ENCODE measurements at regions not wholly inside any gene's neighbourhood (a gene's known extent, or its start where the extent isn't known, plus 50 kb on each side); places are given as distances from the start of the nearest gene placed in this dataset.

DNA sequence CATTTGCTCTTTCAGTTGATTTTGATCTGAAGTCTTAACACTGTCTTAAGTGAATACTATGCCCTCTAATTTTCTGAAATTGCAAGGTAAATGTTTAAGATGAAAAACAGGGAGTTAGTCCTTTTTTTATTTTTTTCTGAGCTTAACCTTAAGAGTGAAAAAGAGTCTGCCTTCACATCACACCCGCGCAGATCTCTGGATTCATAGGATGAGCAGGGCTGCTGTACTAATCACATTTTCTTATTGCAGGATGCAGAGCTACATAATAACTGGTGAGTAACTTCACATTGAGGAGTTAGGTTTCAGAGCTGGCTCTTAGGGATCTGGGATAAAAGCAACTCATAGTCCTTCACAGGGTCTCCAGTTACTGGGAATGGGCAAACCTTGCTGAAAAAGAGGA lies 188.7 kb upstream of the ATP1B1 start:
- DNase-seq (ENCODE audit: low read depth in 2 of 2): no peak

DNA sequence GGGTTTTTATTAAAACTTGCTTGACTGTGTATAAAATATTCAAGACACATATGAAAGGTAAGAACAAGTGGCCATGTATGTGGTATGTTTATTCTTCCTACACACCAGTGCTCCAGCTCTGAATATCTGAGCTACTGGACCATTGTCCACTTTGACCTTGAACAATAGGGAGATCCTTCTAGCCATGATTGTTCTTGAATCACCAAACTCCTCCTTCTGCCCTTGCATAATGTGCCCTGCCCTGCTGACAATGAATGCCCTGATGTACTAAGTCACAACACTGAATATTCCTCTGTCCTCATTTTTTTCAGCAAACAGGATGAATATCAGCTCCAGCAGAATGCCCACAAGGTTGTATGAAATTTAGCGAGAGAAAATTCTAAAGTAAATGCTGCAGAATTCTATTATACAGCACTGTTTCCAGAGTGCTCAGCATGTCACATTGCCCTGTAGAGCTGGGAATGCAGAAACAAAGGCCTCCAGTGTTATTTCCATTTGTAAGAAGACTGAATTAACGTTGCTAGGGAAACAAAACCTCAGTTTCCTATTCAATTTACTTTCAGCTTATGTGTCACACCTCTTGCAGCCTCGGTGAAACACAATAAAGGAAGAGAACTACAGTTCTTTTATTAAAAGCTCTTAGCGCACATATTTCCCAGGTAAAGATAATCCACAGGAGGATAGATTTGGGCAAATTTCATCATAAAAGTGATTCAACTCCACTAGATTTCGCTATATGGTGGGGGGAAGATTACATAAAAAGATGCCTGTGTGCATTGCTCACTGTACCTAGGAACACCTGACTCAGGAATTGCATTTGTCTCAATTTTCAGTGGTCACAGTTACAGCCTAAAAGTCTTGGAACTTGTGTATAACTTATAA lies 187.4 kb upstream of the ATP1B1 start:
- DNase-seq (ENCODE audit: low read depth in 2 of 2): no peak

DNA sequence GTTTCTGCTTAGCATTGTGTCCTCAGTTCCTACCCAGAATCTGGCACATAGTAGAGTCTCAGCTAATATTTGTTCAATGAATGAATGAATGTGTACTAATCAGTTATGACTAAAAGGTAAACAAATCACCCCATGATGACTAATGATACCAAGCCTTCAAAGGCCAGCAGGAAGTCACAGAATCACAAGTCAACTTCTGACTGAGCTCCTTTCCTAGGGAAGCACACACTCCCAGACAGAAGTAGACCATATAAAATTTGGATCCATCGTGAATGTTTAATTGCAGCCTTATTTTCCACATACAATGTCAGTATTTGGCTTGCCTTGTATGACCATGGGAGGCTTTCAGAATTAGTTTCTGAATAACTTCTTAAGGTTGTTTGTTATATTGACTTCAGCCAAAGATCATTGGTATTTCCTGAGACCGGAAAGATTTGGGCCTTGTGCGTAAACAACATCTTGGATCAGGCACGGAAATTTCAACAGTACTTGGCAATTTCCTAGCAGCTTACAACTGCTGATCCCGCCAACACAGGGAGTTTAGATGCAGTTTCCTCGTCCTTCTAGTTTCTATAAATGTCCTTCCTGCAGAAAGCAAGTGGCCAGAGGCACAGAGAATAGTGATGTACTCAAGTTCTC lies 185.9 kb upstream of the ATP1B1 start:
- no peak for DNase-seq (ENCODE audit: low read depth in 2 of 2)

DNA sequence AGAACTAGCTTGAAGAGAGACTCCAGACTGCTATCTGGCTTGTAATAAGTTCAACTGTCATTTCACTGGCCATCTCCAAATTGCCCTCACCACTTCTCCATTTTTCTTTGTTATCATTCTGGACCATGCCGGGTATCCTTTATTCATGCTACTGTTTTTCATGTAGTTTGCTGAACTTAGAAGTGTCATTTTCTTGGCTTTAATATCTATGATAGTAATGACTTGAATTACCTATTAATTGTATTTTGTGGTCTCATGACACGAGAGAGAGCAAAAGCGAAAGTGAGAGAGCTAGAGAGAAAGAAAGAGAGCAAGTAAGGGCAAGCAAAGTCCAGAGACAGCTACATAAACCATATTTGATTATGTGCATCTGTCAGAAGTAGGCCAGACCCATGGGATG lies 184.9 kb upstream of the ATP1B1 start:
- no peak for DNase-seq (ENCODE audit: low read depth in 2 of 2)

DNA sequence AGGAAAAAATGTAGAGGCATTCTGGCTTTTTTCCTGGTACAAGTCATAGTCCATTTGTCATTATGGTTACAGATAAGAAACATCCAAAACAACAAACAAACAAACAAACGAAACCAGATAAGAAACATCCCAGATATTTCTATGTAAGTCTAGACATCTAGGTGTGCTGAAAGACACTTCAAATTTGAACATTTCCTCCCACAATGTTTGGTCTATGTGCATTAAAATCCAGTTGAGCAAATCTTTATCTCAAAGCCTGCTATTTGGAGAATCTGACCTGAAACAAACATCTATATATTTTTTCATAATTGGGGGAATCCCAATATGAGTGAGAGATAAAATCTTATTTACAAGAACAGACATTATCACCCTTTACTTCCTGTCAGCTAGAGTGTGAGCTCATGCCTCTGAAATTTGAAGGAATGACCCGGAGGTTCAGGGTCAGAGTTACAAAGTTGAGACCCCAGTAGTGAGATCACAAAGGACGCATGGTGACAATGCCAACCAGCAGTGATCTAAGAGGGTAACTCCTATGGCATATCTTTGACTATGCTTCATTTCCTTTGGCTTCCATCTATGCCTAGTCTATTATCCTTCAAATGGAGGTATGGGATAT lies 182.9 kb upstream of the ATP1B1 start:
- no peak for DNase-seq (ENCODE audit: low read depth in 2 of 2)

DNA sequence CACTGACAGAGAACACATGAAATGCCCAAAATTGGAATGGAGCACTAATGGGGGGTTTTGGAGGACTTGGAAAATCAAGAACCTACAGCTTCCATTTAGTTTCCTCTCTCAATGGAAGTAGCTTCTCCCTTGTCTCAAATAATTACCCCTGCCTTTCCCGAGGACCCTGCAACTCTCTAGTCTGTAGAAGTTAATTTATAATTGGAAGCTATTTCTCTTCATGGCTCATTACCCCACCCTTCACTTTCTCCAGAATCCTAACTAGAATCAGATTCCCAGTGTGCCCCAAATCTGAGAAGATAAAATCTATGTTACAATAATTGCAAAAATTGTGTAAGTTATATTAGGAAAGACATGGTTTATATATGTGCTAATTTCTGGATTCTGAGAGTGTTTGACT lies 181.5 kb upstream of the ATP1B1 start:
- no peak for DNase-seq (ENCODE audit: low read depth in 2 of 2)

DNA sequence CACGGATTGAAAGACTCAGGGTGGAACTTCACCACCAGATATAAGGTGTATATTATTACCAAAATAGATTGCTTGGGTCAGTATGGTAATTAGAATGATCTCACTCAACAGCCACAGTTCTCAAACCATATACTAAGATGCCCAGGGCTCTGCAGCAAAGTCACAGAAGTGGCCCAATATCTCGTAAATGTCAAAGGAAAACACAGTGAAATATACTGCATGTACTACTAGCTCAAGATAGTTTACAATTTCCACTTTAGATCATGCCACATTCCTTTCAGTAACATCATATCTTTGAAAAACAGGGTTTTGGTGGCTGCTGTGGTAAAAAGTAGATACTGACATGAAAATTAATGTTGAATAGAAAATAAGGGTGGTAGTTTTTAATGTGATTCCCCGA lies 180.3 kb upstream of the ATP1B1 start:
- DNase-seq (ENCODE audit: low read depth in 2 of 2): no peak

- no peak for DNase-seq (ENCODE audit: low read depth in 2 of 2)
These were observed 174.0 kb upstream of the ATP1B1 start for GRCh38 chr1:168932539-168932938.

DNA sequence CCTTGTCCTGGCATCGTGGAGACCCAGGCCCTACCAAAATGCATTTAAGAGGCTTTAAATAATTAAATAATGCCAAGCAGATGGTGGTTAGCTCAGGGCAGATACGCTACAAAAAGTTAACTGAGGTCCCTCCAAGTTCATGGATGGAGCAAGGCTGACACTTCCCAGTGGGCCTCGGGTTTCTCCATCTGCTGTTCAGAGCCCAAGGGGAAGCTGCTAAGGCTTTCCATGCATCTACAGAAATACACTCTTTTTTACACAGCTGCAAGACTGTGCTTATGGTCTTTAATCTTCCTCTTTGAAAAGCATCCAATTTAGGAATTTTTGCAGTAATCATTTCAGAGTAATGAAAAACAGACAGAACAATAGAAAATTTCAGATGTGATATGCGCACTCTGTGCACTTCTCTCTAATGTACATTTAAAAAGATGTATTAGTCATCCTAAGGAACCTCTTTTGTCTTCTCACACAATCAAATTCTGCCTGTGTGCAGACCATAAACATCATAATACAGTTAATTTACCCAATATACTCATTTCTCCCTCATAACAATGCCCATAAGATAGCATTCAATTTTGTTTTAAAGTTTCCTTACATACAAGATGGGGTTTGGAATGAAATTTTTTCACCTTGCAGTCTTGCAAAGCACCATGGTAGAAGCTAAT lies 173.2 kb upstream of the ATP1B1 start:
- DNase-seq (ENCODE audit: low read depth in 2 of 2): no peak

- no peak for DNase-seq (ENCODE audit: low read depth in 2 of 2)
These were observed 167.2 kb upstream of the ATP1B1 start for GRCh38 chr1:168939110-168939946.

DNA sequence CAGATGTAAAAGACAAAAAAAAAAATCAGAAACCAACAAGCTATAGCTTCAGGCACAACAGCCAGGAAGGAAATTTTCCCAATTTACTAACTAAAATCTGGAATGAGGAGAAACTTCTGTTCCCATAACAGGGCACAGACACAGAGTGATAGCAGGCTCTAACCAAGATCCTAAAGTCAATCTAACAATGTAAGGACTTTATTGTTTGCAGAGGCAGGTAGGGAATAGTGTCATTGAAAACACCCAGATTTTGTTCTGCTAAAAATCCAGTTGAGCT lies 166.6 kb upstream of the ATP1B1 start:
- no peak for DNase-seq (ENCODE audit: low read depth in 2 of 2)

DNA sequence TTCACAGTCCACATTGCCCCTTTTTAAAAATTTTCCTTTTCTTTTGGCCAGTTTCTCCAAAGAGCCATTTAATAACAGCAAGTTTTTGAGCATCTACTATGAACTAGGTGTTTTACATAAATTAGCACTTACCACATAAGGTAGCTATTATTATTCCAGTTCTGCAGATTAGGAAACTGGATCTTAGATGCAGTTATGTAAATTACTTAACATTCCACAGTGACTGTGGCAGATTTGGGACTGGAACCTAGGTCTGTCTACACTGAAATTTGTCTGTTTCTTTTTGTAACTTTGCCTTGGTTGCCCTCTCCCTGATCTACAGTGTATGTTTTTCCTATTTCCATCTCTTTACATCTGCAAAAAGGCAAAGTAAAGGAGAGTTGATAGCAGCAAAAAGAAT lies 164.8 kb upstream of the ATP1B1 start:
- DNase-seq (ENCODE audit: low read depth in 2 of 2): no peak

- no peak for DNase-seq (ENCODE audit: low read depth in 2 of 2)
These were observed 164.3 kb upstream of the ATP1B1 start for GRCh38 chr1:168942165-168942564.

DNA sequence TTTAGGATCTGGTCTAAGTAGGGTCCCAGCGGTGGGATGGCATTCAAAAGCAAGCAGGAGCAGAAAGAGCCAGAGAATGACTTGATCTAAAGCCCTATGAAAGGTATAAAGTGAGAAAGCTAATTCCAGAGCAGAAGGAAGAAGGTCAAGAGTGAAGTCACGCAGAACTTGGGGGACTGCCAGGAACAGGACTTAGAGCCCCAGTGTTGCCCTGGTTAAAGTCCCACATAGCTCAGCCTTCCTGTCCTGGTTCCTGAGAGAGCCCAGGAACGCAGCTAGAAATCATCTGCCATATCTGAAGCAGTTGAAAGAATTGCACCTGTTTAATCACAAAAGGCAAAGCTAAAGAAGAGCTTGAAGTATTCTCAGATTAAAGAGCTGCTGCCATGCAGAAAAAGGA lies 160.6 kb upstream of the ATP1B1 start:
- no peak for DNase-seq (ENCODE audit: low read depth in 2 of 2)

- no peak for DNase-seq (ENCODE audit: low read depth in 2 of 2)
These were observed 159.4 kb upstream of the ATP1B1 start for GRCh38 chr1:168947041-168947440.

- DNase-seq (ENCODE audit: low read depth in 2 of 2): no peak
These were observed 156.8 kb upstream of the ATP1B1 start for GRCh38 chr1:168949672-168950071.

DNA sequence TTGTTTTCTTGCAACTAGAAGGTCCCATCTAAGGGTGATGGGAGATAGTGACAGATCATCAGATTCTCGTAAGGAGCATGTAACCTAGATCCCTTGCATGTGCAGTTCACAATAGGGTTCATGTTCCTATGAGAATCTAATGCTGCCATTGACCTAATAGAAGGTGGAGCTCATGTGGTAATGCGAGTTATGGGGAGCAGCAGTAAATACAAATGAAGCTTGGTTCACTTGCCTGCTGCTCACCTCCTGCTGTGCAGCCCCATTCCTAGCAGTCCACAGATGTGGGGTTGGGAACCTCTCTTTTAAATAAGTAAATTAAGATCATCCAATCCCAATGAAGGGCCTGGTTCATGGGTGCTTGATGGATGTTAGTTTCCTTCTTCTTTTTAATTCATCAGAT lies 148.7 kb upstream of the ATP1B1 start:
- no peak for DNase-seq (ENCODE audit: low read depth in 2 of 2)

GRCh38 chr1:168958562-168959289 lies 147.8 kb upstream of the ATP1B1 start:
- DNase-seq (ENCODE audit: low read depth in 2 of 2): no peak

DNA sequence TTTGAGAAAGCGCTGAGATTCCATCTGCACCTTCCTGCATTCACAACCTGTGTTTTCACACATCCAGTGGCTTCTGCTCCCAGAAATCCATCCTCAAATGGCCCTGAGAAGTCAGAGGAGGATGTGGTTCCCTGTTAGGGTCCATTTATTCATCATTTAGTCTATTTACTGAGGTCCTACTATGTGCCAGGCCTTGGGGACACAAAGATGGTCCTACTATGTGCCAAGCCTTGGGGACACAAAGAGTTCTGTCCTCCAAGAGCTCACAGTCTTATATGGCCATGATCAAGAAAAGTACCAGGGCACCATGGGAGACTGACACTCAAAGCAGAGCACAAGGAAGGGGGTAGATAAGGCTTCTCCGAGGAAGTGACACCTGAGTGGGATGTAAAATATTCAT lies 147.1 kb upstream of the ATP1B1 start:
- no peak for DNase-seq (ENCODE audit: low read depth in 2 of 2)

DNA sequence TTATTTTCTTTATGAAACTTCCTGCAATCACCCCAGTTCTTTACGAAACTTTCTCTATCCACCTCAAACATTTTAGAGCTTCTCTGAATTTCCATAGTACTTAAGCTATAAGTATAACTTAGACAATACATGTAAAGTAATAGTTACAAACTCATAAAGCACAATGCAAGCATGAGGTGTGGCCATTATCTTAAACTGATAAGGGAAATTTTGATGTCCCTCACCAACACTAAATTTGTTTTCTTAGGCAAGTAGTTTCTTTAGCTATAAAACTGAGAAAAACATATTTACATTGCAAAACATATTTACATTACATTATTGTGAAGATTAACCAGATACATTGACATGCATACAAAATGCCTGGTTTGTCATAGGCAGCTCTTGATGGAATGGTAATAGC lies 146.4 kb upstream of the ATP1B1 start:
- no peak for DNase-seq (ENCODE audit: low read depth in 2 of 2)

- DNase-seq (ENCODE audit: low read depth in 2 of 2): no peak
These were observed 145.9 kb upstream of the ATP1B1 start for GRCh38 chr1:168960595-168960994.
